Endothelial cell of umbilical vein (primary cell): ENCODE measurements at regions not wholly inside any gene's neighbourhood (a gene's known extent, or its start where the extent isn't known, plus 50 kb on each side); places are given as distances from the start of the nearest gene placed in this dataset.

Source experiments
- BruUV-seq: library from RNA; stranded (reverse); fragments of 400-500 nt; replicated peaks from 2 replicates; lab custom pipeline; 2021; lab: Mats Ljungman, UMichigan
- CTCF ChIA-PET: fragments of 300-600, 350-600 bp; sonication (Branson Sonifier 250); formaldehyde crosslinking; loops from one replicate; lab custom pipeline; 2021; ENCODE audit warnings: antibody characterized with exemption, inconsistent platforms; lab: Charles Lee
- POLR2A ChIA-PET: fragments of 300-600, 350-600 bp; sonication (Branson Sonifier 250); formaldehyde crosslinking; loops from one replicate; lab custom pipeline; 2021; ENCODE audit warnings: antibody characterized with exemption, inconsistent platforms; lab: Charles Lee
- DNase-seq: peaks from one replicate; pipeline ENCODE4 v3.0.0-alpha.2; 2011; ENCODE audit warnings: low read depth, low spot score
- FAIRE-seq: peaks from 2 replicates; lab custom pipeline; 2011; peaks lifted over from hg19 to GRCh38; lab: Jason Lieb, UNC
- H2AFZ ChIP-seq: 2 replicates; pipeline ENCODE4 v1.6.0; 2012; ENCODE audit warnings: low read depth, low read length, control low read depth, inconsistent platforms
- H3K27ac ChIP-seq: 2 replicates; pipeline ENCODE4 v1.5.1; 2011; ENCODE audit warnings: low read depth, mild to moderate bottlenecking, control low read depth, low read length, moderate library complexity; ENCODE audit not compliant: insufficient read depth
- H3K27me3 ChIP-seq, 2 experiments: 2 replicates each; pipeline versions ENCODE4 v1.6.0 to v1.6.1; 2011; ENCODE audit warnings: low read length in 2 of 2, mixed read lengths in 1 of 2; ENCODE audit not compliant: control insufficient read depth in 2 of 2, insufficient read depth in 2 of 2
- H3K36me3 ChIP-seq, 2 experiments: 2 replicates in 1 of 2; 3 replicates in 1 of 2; pipeline ENCODE4 v1.5.1; 2011; ENCODE audit warnings: low read length in 2 of 2, mild to moderate bottlenecking in 1 of 2, moderate library complexity in 1 of 2; ENCODE audit not compliant: control insufficient read depth in 2 of 2, insufficient read depth in 2 of 2; ENCODE audit errors: extremely low read depth in 1 of 2
- H3K4me1 ChIP-seq: 3 replicates; pipeline ENCODE4 v1.5.1; 2011; ENCODE audit warnings: mild to moderate bottlenecking, low read length; ENCODE audit not compliant: control insufficient read depth, insufficient read depth; ENCODE audit errors: extremely low read depth
- H3K4me2 ChIP-seq: 2 replicates; pipeline ENCODE4 v1.6.1; 2011; ENCODE audit warnings: low read length, control low read depth, mixed read lengths; ENCODE audit not compliant: insufficient read depth
- H3K4me3 ChIP-seq, 3 experiments: fragments of 200-600 bp in 1 of 3; sonication (generic), shearing (Covaris generic) in 1 of 3; replicated peaks in 1 of 3; 2 replicates each; pipeline ENCODE4 v1.5.1; 2011 to 2016; ENCODE audit warnings: control low read depth in 3 of 3, low read length in 3 of 3, mild to moderate bottlenecking in 2 of 3, inconsistent platforms in 1 of 3, low read depth in 1 of 3, moderate library complexity in 1 of 3; ENCODE audit not compliant: insufficient read depth in 1 of 3
- H3K79me2 ChIP-seq: 2 replicates; pipeline ENCODE4 v1.6.0; 2012; ENCODE audit warnings: low read length, inconsistent platforms; ENCODE audit not compliant: control insufficient read depth, insufficient read depth
- H3K9ac ChIP-seq: replicated peaks from 2 replicates; pipeline ENCODE3; 2011; ENCODE audit warnings: low read length, control low read depth; ENCODE audit not compliant: insufficient read depth; ENCODE audit errors: extremely low read depth
- H3K9me1 ChIP-seq: replicated peaks from 3 replicates; pipeline ENCODE4 v1.6.0; 2011; ENCODE audit warnings: mild to moderate bottlenecking, low read length; ENCODE audit not compliant: control insufficient read depth, insufficient read depth; ENCODE audit errors: extremely low read depth
- H3K9me3 ChIP-seq: replicated peaks from 2 replicates; pipeline ENCODE4 v1.5.1; 2012; ENCODE audit warnings: low read length, inconsistent platforms; ENCODE audit not compliant: control insufficient read depth, insufficient read depth
- H4K20me1 ChIP-seq: replicated peaks from 2 replicates; pipeline ENCODE3; 2011; ENCODE audit warnings: mild to moderate bottlenecking, low read length; ENCODE audit not compliant: control insufficient read depth, insufficient read depth; ENCODE audit errors: extremely low read depth
- CTCF ChIP-seq, 2 donors: IDR thresholded peaks; 1 replicate in 1 of 2; 2 replicates in 1 of 2; pipeline ENCODE4 v1.5.1; 2011; ENCODE audit warnings: low read length in 2 of 2, mild to moderate bottlenecking in 2 of 2, moderate library complexity in 2 of 2, control low read depth in 1 of 2, inconsistent platforms in 1 of 2, low read depth in 1 of 2; ENCODE audit not compliant: insufficient read depth in 1 of 2; ENCODE audit errors: extremely low read depth in 1 of 2
- EZH2 ChIP-seq: IDR thresholded peaks from 2 replicates; pipeline ENCODE4 v1.6.1; 2012; ENCODE audit warnings: borderline replicate concordance, low read depth, mild to moderate bottlenecking, moderate library complexity, low read length, inconsistent platforms; ENCODE audit not compliant: severe bottlenecking
- FOS ChIP-seq: IDR thresholded peaks from 2 replicates; pipeline ENCODE4 v1.6.1; 2011; ENCODE audit warnings: mild to moderate bottlenecking, low read length, moderate library complexity, borderline replicate concordance; ENCODE audit not compliant: insufficient read depth
- GATA2 ChIP-seq: IDR thresholded peaks from 2 replicates; pipeline ENCODE4 v1.7.0; 2011; ENCODE audit warnings: low read depth, mild to moderate bottlenecking, moderate library complexity, mixed read lengths, low read length; ENCODE audit not compliant: insufficient read length, insufficient read depth
- JUN ChIP-seq: IDR thresholded peaks from 2 replicates; pipeline ENCODE4 v1.6.1; 2011; ENCODE audit warnings: borderline replicate concordance, low read depth; ENCODE audit not compliant: insufficient read length, insufficient read depth
- MAX ChIP-seq: IDR thresholded peaks from 2 replicates; pipeline ENCODE4 v1.6.1; 2011; ENCODE audit not compliant: insufficient read depth, insufficient read length
- MYC ChIP-seq: IDR thresholded peaks from one replicate; pipeline ENCODE4 v1.6.1; 2011; ENCODE audit warnings: mild to moderate bottlenecking, low read depth, low read length
- POLR2A ChIP-seq: IDR thresholded peaks from 2 replicates; pipeline ENCODE4 v1.6.1; 2012; ENCODE audit warnings: low read depth, mild to moderate bottlenecking, control low read depth, low read length
- POLR2AphosphoS5 ChIP-seq: IDR thresholded peaks from 2 replicates; pipeline ENCODE4 v1.6.1; 2012; ENCODE audit warnings: low read depth, mild to moderate bottlenecking, control low read depth, low read length, moderate library complexity; ENCODE audit not compliant: insufficient read depth
- dilution Hi-C: fragments of 300-500 bp; cut with MboI; formaldehyde crosslinking; loops from one replicate; pipeline ENCODE4 v1.15.0; 2019; ENCODE audit warnings: low sequenced_read_pairs; ENCODE audit not compliant: extremely low pct_ligation_motif_present
- intact Hi-C: fragments of 100-400 bp; cut with micrococcal nuclease; formaldehyde crosslinking; loops from one replicate; pipeline ENCODE4 v1.10.0; 2022

GRCh38 chrX:42050345-42050744 is 127.0 kb upstream of the CASK start:
- TF ChIP-seq MYC (no peak), POLR2A (no peak), POLR2AphosphoS5 (no peak), GATA2 (no peak), JUN (no peak), FOS (no peak), EZH2 (no peak), CTCF (IDR thresholded peaks at IDR 0.05; ENCODE audit: extremely low read depth in 1 of 2, insufficient read depth in 1 of 2, low read depth in 1 of 2, low read length in 2 of 2) (no peak), MAX (no peak)
- intact Hi-C loops (no loop called here), dilution Hi-C loops (no loop called here)
- ChIA-PET POLR2A (no interaction called here), CTCF (no interaction called here)
- Histone ChIP-seq H3K4me1 (no peaks in the 10 kb centered on the region), H3K9me1 (no peaks in the 10 kb centered on the region), H3K4me2 (no peak overlapping the region), H3K9me3 (no peaks in the 10 kb centered on the region), H3K9ac (no peak overlapping the region), H3K4me3 (no peak overlapping the region), H3K79me2 (no peaks in the 10 kb centered on the region), H3K36me3 (no peaks in the 10 kb centered on the region), H2AFZ (no peak overlapping the region), H3K27me3 (no peaks in the 10 kb centered on the region), H4K20me1 (no peaks in the 10 kb centered on the region), H3K27ac (no peak overlapping the region)
- DNase-seq (no peak), FAIRE-seq (no peak)
- no TSS peak for BruUV-seq
